Stimulated activated CD4-positive, alpha-beta T cell treated with anti-CD3 and anti-CD28 coated beads, TNF-alpha, amount 100 ng/mL, for 24 hours (primary cell): ENCODE measurements at regions not wholly inside any gene's neighbourhood (a gene's known extent, or its start where the extent isn't known, plus 50 kb on each side); places are given as distances from the start of the nearest gene placed in this dataset.

ENCODE experiments used
- DNase-seq, 3 experiments: peaks; one replicate each; pipeline ENCODE4 v3.0.0-alpha.2; 2020; ENCODE audit warnings: low read depth in 3 of 3

DNA sequence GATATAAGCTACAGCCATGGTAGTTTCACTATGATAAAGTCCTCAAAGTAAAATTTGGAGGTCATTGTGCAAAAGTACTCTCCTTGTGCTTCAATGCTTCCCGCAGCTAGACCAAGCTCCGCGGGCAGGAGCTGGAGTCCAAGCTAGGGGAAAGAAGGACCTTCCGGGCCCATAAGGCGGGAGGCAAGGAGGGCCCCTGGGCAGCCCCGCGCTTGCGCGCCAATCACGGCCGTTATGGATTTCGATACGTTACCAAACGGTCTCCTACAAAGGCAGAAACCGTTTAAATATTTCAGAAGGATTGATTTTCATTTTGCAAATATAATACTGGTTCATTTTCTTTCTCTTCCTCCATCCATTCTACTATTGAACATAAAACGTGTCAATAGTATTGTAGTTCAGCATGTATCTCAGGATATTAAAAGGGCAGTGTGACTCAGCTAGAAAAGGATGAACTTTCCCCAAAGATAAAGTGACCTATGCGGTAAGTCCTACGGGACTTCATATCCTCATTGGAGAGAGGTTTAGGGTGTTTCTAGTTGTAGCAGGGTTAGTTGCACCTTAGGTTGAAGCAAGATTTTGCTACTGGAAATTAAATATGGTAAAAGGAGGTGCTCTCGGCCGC lies 128.0 kb downstream of the KIF20B start:
- DNase-seq = no peak

DNA sequence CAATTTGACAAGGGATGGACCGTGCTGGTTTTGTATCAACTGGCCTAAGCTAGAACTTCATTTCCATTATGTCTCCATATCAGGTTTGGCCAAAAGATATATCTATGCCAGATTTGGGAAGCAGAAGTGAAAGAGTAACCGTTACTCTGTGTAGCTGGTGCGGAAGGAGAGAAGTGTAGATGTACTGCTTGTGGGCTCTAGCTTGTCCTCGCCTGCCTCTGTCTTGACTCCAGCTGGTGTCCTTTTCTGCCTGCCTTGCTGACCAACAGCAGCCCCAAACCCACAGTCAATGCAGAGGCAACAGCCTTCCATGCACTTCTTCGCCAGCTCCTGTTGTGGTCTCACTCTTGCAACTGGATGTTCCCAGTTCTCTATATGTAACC lies 128.5 kb downstream of the KIF20B start:
- DNase-seq = no peak

DNA sequence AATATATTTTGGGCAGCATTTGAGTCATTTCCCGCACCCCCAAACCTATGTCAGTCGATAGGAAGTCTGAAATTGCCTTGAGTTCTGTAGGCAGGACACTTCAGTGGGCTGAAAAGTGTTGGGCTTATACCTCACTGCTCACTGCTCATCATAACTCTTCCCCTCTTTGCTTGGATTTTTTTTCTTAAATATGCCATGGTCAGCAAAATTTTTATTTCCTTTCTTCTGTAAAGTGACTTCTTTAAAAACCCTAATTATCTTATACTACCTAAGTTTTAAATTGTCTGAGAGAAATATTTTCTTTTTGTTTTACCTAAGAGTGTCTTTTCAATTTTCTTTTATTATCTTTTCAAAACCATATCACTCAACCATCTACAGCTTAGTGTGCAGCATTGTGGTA lies 129.2 kb downstream of the KIF20B start:
- DNase-seq = no peak

DNA sequence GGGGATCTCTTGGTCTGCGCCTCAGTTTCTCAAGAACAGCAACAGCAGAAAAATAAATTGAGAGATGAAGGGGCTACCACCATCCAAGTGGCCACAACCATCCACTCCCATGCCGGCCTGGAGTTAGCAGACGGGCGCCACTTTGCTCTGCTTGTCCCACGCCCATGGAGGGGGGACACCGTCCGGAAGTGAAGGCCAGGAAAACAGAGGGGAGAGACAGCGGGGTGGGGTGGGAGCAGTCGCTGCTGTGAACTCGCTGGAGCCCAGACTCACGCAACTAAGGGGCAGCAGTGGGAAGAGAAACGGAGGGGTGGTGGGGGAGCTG lies 135.4 kb downstream of the KIF20B start:
- no peak for DNase-seq

DNA sequence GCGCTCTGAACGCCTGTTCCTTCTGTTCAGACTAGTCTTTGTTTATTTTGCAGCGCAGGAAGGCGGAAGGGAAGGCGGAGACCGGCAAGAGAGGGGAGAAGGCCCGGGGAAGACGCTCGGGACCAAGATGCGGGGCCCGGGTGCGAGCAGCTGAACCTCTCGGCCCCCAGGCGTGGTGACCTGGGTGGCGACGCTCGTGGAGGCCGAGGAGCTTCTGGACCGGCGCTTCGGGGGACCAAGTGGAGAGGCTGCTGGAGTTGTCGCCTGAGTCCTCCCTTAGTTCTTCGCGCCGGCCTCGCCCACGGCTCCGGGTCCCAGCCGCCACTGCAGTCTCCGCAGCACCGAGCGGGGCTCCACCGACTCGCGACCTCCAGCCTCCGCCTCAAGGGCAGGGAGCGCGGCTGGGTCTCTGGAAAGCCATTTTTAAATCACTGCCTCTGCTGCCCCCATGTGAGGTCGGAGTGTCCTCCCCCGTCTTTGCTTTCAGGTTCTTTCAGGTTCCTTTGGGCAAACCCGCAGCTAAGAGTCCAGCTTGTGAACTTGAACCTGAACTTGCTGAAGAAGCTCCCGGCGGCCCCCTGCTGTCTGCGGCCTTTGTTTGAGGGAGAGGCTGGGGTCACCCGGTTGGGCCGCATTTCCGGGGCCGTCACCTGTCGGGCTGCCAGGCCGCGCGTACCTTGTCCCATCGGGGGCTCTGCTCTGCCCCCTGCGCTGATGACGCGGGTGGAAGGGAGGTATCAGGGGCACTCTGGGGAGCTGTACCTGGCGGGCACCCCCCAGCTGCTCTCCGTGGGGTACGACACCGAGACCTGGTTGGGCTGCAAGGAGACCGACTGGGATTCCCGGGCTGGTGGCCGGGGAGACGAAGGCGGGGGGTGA lies 136.0 kb downstream of the KIF20B start:
- peak in 2 of 3 experiments; percentile 7 to 19 for DNase-seq

DNA sequence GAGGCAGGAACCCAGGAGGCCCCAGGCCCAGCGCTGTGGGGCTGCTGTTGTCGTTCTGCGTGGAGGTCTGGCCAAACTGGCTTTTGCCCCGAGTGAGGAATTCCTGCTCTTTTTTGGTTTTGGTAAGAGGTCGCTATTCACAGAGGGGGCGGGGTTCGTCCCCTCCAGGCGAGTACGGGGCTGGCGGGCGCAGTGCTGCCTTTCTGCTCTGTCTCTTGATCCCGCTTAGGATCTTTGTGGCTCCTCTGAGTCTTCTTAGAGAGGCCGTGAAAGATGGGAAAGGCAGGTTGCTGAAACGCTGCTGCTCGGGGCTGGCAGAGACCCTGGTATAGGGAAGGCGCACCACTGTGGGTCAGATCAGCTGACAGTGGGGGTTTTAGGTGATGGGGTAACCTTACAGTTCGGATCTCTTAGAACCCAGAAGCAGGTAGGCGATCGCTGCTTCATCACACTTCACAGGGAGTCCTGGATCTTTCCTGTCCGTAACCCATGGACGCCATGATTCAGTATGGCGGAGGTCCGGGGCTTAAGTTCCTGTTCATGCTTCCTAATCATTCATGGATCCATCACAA lies 136.7 kb downstream of the KIF20B start:
- DNase-seq = no peak

DNA sequence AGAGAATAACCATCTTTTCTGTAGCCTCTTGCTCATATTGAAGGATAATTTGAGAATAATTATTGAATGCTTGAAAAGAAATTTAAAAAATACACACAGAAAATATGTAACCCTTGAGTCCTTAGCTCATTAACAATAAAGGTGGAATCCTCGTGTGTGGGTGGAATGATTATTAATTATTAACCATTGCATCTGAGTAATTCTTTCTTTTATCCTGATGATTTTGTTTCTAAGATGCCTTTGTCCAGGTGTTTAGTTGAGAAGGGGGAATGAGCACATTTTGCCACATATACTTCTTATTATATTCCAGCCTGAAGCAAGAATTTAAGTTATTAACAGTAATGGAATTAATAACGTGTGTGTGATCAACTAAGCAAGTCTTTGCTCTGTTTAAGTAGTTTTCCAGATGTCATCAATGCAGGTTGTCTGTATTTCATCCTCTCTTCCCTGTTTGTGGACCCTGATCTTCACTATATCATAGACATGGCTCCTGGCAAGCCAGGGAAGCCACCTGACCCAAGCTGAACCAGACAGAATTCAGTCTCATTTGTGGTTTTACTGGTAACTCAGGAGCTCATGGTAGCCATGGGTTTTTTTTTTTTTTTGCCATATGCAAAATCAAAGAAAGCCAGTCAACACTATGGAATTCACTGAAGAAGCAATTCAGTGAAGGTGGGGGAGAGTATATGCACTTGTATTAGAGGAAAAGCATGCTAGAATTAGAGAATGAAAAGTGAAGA lies 144.3 kb downstream of the KIF20B start:
- DNase-seq = no peak

DNA sequence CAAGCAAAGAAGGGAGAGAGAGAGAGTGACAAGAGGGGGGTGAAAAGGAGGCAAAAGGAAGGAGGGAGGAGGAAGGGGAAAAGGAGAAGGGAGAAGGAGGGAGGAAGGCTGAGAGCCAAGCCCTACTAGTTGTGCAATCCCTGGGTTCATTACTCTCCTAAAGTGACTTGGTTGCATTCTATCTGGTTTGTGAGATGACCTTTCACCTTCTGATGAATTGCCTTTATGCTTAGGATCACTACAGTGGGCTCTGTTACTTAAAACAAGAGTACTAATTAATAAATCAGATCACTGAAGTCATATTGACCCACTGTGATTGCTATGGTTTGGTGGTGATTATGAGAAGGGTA lies 144.9 kb downstream of the KIF20B start:
- no peak for DNase-seq

DNA sequence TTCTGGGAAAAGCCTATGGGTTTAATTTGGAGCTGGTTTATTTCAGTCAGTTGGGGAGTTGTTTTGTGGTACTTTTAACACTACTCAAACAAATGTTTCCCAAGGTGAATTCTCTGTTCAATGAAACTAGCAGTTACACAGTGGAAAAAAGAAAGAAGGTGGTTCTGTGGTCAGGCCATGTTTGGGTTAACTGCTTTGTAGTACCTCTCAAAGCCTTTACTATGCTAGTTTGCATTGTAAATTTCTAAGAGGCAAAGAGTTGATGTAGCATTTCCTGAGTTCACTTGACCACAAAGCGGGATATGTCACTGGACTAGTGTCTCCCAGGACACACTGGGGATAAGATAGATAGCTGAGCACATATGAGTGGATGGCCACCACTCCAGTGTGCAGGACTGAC lies 145.4 kb downstream of the KIF20B start:
- no peak for DNase-seq

DNA sequence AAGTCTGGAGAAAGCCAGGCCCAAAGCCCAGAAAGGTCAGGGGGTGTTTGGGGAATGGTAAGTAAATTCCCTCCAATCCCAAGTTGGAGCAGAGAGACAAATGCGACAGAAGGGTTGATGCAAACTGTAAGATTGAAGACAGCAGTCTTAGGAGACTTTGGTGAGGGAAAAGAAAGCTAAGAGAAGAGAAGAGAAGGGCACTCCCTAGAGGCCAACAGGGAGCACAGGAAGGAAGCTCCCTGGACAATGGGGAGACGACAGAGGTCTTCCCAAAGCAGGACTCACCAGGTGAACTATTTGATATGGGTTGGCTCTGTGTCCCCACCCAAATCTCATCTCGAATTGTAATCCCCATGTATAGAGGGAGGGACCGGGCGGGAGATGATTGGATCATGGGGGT lies 151.5 kb downstream of the KIF20B start:
- no peak for DNase-seq

DNA sequence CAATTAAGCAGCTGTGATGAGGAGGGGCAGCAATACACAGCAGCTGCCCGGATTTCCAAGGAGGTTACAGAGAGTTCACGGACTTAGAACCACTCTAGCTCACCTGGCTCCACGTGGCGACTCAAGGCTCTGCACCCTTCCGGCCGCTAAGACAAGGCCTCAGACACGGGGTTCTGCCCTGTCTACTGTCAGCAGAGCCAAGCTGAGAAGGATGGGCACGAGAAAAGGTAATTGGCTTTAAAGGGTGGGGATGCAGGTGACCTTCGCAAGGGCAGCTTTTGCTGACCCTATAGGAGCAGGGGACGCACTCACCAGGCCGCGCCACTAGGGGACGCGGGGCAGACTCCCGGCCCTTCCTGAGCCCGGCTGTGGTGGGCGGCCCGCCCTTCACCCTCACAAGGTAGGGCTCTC lies 152.4 kb downstream of the KIF20B start:
- DNase-seq = no peak

DNA sequence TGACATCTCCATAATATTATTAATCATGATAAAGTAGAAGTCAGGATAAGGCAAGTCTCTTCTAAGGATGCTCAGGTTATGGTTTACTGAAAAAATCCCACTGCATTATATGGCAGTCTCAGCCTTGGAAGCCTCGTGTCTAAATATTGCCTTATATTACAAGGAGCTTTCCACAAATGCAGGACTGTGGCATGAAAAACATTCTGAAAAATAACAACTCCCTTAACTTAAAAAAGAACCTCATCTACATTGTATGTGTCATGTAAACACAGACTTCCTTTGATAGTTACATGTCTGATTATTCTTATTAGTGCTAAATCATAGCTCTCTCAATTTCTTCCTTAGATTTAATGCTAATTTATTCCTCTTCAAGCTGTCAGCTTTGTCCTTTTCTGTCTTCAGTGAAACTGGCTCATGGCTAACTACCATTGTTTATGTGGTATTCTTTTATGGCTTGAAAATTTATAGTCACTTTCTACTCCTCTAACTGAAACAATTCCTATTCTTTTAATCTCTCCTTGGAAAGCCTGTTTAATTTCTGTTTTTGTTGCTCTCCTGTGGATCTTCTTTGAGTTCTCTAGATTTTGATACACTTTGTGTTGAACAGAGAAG lies 156.1 kb downstream of the KIF20B start:
- no peak for DNase-seq

DNA sequence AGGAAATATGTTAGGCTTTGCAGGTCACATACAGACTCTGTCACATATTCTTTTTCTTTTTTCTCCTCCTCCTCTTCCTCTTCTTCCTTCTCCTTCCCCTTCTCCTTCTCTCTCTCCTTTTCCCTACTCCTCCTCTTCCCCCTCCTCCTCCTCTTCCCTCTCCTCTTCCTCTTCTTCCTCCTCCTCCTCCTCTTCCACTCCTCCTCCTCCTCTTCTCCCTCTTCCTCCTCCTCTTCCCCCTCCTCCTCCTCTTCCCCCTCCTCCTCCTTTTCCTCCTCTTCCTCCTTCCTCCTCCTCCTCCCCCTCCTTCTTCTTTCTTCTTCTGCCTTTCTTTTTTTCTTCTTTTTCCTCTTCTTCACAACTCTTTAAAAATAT lies 159.8 kb downstream of the KIF20B start:
- DNase-seq = no peak

DNA sequence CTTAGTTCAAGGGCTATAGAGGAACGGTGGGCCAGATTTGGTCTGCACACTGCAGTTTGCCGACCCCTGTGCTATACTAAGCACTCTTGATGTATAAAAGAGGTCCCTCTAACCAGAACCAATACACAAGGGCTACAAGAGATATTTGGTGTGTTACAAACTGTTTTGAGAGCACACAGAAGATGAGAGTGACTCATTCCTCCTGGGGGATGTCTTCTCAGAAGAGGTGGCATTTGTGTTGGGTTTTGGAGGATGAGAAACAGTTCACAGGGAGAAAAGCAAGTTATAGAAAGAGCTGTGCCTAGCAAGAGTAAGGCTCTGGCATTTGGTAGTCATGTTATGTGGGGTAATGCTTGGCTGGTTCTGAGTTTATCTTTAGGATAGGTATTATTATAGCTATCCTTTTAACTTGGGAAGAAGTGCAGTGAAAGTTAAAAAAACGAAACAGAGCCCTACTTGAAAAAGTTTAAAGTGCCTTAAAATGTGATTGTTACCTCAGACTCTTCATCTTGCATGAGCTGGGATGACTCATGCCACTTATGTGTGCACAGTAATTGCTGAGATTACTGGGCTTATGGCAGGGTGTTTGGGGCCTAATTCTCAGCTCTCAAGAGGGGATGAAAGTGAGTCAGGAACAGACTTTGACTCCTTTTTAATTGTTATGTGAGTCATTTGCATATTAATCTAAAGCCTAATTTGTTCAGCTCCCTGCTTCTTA lies 160.4 kb downstream of the KIF20B start:
- DNase-seq = peak in 1 of 3 experiments; percentile 7

DNA sequence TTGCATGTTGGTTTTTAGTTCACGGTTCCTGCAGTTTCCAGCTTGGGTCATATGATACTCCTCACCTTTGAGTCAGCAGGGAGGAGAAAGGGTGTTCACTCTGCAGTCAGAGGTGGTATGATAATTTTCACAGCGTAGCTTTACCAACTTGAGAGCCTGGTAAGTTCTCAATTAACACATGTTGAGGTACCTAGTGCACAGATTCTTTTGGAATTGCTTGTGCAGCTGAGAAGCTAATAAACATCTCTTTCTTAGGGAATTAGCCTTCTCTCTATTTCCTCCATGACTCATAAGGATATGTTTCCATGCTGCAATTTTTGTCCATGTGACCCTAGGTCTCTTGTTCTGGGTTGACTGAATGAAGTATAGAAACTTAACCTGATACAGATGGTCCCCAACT lies 166.6 kb downstream of the KIF20B start:
- DNase-seq = no peak

DNA sequence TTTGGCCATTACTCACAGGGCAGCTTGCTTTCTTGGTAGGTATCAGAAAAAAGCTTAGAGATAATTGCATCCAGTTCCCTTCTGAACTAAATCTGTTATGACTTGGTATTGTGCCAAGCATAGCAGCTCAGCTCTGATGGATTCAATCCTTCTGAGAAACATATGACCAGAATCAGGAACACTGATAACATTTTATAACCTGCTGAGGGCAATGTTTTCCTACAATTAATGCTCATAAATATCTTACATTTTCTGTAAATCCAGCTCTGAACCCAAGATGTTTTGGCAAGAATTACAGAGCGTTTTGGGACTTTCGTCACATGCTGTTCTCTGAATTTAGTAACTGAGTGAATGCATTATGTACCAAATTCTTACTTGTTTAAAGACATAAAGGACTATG lies 167.8 kb downstream of the KIF20B start:
- no peak for DNase-seq

DNA sequence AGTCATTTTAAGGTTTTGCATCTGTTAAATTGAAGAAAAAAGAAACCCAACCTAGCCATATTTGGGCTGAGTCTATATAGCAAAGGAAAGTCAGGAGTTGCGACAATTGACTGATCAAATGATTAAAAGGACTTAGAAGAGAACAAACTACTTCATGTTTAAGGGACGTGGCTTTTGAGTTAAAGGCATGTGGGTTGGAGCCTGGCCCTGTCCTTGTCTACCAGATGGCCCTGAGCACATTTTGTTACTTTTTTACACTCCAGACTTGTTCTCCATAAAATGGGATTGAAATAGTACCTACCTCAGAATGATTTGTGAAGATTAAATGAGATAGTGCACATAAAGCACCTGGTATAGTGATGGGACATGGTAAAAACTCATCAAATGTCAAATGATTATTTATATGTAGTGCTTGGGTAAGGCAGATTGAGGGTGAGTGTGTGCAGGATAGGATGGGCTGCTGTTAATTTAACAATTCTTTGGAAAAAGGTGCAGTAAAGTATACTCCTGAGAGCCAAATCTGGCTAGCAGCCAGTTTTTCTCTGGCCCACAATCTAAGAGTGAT lies 168.3 kb downstream of the KIF20B start:
- no peak for DNase-seq

DNA sequence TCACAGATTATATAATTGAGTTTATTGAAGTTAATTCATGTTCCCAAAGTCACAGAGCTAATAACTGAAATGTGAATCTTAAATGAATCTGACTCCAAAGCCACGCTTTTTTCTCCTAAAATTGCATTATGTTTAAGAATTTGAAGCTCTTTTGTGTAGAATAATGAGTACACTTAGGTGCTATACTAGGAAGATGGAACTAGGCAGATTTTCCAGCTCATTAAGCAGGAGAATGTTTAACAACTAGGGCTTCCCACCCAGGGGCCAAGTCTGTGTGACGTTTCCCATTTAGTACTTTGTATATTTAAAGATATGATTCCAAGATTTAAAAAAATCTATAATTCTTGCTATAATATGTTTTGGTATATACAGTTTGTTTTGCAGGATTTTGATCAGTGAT lies 169.5 kb downstream of the KIF20B start:
- DNase-seq = no peak

DNA sequence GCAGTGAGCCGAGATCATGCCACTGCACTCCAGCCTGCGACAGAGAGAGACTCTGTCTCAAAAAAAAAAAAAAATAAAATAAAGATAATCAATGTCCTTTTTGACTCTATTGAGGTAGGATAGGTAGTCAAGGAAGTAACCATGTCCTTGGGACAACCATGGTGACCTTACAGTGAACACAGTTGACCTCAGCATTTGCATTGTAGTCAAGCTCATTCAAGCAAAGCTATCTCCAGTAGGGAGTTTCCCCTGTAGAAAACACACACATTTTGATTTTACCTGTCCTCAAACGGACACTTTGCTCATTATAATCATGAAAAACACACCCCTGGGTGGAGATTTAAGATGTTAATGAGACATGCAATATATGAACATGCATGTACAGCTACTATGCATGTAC lies 171.7 kb downstream of the KIF20B start:
- no peak for DNase-seq

DNA sequence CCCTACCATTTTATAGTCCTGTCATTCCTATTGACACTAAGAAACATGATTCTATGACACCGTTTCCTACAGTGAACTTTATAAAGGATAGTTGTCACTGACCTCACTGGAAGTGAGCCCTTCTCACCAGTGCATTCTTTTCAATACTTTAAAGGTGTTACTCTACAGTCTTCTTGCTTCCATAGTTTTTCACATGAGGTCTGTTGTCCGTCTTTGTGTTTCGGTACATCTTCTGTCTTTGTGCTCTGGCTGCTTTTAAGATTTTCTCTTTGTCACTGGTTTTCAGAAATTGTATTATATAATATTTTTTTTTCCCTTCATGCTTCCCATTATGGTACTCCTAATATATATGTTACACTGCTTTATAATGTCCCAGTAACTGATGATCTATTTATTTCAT lies 174.2 kb downstream of the KIF20B start:
- no peak for DNase-seq

DNA sequence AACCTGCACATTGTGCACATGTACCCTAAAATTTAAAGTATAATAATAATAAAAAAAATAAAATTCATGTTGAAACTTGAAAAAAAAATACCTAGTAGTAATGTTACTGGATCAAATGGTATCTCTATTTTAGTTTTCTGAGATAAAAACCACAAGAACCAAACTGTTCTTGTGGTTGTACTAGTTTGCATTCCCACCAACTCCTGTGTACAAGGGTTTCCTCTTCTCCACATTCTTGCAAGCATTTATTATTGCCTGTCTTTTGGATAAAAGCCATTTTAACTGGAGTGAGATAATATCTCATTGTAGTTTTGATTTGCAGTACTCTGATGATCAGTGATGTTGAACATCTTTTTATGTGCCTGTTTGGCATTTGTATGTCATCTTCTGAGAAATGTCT lies 177.7 kb downstream of the KIF20B start:
- no peak for DNase-seq
